DOHH2 (cell line): ENCODE measurements at regions not wholly inside any gene's neighbourhood (a gene's known extent, or its start where the extent isn't known, plus 50 kb on each side); places are given as distances from the start of the nearest gene placed in this dataset.

Experiments used
- H3F3A ChIP-seq: fragments of 200-600 bp; sonication (generic), shearing (Covaris generic); 2 replicates; pipeline ENCODE4 v1.6.0; 2016; ENCODE audit warnings: antibody characterized with exemption, mild to moderate bottlenecking; ENCODE audit not compliant: control insufficient read depth, insufficient read depth
- H3K27ac ChIP-seq: fragments of 200-600 bp; sonication (generic); 2 replicates; pipeline ENCODE4 v1.5.1; 2014; ENCODE audit warnings: low read depth, mild to moderate bottlenecking, low read length, moderate library complexity
- H3K27me3 ChIP-seq: fragments of 200-600 bp; sonication (generic); 2 replicates; pipeline ENCODE4 v1.6.1; 2014; ENCODE audit warnings: mild to moderate bottlenecking, low read length, mixed read lengths; ENCODE audit not compliant: control insufficient read depth
- H3K36me3 ChIP-seq: fragments of 200-600 bp; sonication (generic); 2 replicates; pipeline ENCODE4 v1.6.1; 2014; ENCODE audit warnings: mild to moderate bottlenecking, low read length, moderate library complexity, mixed read lengths; ENCODE audit not compliant: control insufficient read depth
- H3K4me1 ChIP-seq: fragments of 200-600 bp; sonication (generic); 2 replicates; pipeline ENCODE4 v1.6.1; 2014; ENCODE audit warnings: mild to moderate bottlenecking, low read length, mixed read lengths; ENCODE audit not compliant: control insufficient read depth
- H3K4me2 ChIP-seq: fragments of 200-600 bp; sonication (generic); 2 replicates; pipeline ENCODE4 v1.6.0; 2014; ENCODE audit warnings: mild to moderate bottlenecking, low read length, moderate library complexity
- H3K4me3 ChIP-seq: fragments of 200-600 bp; sonication (generic); 2 replicates; pipeline ENCODE4 v1.5.1; 2014; ENCODE audit warnings: mild to moderate bottlenecking, low read length, mixed read lengths
- H3K79me2 ChIP-seq: fragments of 200-600 bp; sonication (generic); 2 replicates; pipeline ENCODE4 v1.6.1; 2014; ENCODE audit warnings: mild to moderate bottlenecking, low read length, mixed read lengths; ENCODE audit not compliant: control insufficient read depth
- H3K9me2 ChIP-seq: fragments of 200-600 bp; sonication (generic); replicated peaks from 2 replicates; pipeline ENCODE4 v1.6.1; 2014; ENCODE audit warnings: mild to moderate bottlenecking, low read length, mixed read lengths; ENCODE audit not compliant: control insufficient read depth
- H3K9me3 ChIP-seq: fragments of 200-600 bp; sonication (generic); 2 replicates; pipeline ENCODE4 v1.6.1; 2014; ENCODE audit warnings: antibody characterized with exemption, low read length, mixed read lengths; ENCODE audit not compliant: control insufficient read depth, insufficient read depth
- H4K20me1 ChIP-seq: fragments of 200-600 bp; sonication (generic); 2 replicates; pipeline ENCODE4 v1.6.0; 2014; ENCODE audit warnings: low read depth, mild to moderate bottlenecking, antibody characterized with exemption, low read length, moderate library complexity; ENCODE audit not compliant: control insufficient read depth, insufficient read depth
- EZH2phosphoT487 ChIP-seq: fragments of 200-600 bp; sonication (generic); IDR thresholded peaks from 2 replicates; pipeline ENCODE4 v1.6.1; 2017; ENCODE audit warnings: borderline replicate concordance, mild to moderate bottlenecking, antibody characterized with exemption, low read length, moderate library complexity, mixed read lengths
- TF ChIP-seq, protein P1 (sequence below): fragments of 200-600 bp; sonication (generic); IDR thresholded peaks from one replicate; pipeline ENCODE4 v1.5.1; 2014; ENCODE audit warnings: antibody characterized with exemption, mild to moderate bottlenecking, low read depth, low read length; ENCODE audit not compliant: poor library complexity, severe bottlenecking

DNA sequence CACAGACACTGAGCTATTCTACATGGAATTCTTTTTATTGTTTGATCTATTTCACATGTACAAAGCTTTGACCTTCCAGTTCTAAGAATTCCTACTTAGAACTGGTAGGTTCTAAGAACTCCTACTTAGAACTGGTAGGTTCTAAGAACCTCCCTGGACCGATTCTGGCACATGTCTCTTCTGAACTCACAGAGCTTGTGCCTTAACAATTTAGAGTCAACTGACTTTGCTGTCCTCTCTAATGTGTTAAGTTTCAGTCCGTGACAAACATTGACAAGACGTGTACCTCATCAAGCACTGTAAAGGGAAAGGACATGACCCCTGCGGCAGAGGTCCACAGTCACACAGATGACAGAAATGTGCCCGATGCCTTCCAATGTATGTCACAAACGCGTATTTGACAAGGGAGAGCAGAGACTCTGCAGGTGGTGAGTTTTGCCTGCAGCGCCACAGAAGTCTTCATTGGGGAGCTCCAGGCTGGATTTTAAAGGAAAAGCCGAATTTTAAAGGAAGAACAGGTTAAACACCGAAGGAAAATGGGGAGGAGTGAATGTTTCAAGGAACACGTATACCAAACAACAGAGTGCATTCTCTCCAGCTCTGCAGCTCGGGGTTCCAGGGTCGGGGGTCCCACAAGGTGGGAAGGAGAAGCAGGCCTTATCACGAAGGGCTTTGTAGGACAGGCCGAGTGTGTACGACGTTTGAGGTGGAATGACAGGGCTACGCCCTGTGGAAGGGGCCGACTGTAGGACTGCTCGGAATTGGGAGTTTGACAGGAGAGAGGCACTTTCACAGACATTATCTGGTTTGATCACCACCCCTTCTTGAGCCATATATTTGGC is 161.1 kb upstream of the KLF14 start:
- Histone ChIP-seq H3K79me2 (peaks cover 24% of the 10 kb centered on the region), H3K4me3 (no peak overlapping the region), H4K20me1 (peaks cover 8% of the 10 kb centered on the region; the same call in 1 of the 2 replicates), H3K4me1 (peaks cover 32% of the 10 kb centered on the region), H3K27me3 (no peaks in the 10 kb centered on the region), H3K4me2 (no peak overlapping the region), H3K9me3 (no peaks in the 10 kb centered on the region), H3K9me2 (no peaks in the 10 kb centered on the region), H3K27ac (no peak overlapping the region), H3K36me3 (peaks cover 52% of the 10 kb centered on the region), H3F3A (peaks cover 15% of the 10 kb centered on the region)
- TF ChIP-seq, protein P1, sequence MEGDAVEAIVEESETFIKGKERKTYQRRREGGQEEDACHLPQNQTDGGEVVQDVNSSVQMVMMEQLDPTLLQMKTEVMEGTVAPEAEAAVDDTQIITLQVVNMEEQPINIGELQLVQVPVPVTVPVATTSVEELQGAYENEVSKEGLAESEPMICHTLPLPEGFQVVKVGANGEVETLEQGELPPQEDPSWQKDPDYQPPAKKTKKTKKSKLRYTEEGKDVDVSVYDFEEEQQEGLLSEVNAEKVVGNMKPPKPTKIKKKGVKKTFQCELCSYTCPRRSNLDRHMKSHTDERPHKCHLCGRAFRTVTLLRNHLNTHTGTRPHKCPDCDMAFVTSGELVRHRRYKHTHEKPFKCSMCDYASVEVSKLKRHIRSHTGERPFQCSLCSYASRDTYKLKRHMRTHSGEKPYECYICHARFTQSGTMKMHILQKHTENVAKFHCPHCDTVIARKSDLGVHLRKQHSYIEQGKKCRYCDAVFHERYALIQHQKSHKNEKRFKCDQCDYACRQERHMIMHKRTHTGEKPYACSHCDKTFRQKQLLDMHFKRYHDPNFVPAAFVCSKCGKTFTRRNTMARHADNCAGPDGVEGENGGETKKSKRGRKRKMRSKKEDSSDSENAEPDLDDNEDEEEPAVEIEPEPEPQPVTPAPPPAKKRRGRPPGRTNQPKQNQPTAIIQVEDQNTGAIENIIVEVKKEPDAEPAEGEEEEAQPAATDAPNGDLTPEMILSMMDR, result no peak
- no peak for TF ChIP-seq EZH2phosphoT487

DNA sequence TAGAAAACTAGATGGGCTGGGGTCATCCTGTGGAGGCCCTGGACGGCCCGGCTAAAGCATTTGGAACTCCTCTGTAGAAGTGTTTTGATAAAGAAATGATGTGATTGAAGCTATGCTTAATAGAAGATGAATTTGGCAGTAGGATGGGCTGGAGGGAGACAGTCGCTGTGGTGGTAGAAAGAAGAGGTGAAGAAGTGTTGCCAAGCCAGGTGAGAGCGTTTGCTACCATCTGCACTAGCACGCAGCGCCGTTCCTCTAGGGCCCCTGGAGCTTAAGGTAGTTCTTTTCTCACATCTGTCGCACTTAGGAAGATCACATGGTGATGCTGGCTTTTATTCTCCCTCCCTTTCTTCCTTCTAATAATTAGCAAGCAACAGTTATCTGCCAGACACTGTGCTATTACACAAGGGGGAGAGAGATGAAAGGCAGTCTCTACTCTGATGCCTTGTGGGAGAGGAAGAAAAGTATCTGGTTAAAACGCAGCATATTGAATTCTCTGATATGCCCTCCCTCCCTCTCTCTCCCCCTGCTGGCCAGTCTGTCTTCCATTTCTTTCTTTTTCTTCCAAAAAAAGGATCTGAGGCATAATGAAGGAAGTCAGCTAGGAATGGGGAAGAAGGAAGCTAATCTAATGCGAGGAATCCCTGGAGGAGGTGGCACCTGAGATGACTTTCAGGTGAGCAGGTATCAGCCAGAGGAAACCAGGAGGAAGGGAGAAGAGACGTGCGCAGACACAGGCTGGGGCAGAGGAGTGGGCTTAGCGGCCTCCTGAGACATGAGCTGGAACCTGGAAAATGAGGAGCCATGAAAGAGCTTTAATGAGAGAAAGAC is 162.3 kb upstream of the KLF14 start:
- H3K4me3 ChIP-seq, result no peak overlapping the region
- no peak overlapping the region for H3K27ac ChIP-seq
- peaks cover 43% of the 10 kb centered on the region for H3K4me1 ChIP-seq
- H3F3A ChIP-seq, result peaks cover 20% of the 10 kb centered on the region
- H3K9me2 ChIP-seq, result no peaks in the 10 kb centered on the region
- peaks cover 44% of the 10 kb centered on the region for H3K36me3 ChIP-seq
- TF ChIP-seq, protein P1, result no peak
- TF ChIP-seq EZH2phosphoT487, result no peak
- H3K9me3 ChIP-seq, result no peaks in the 10 kb centered on the region
- peaks cover 24% of the 10 kb centered on the region for H3K79me2 ChIP-seq
- no peaks in the 10 kb centered on the region for H3K27me3 ChIP-seq
- no peak overlapping the region for H3K4me2 ChIP-seq
- peaks cover 8% of the 10 kb centered on the region; the same call in 1 of the 2 replicates for H4K20me1 ChIP-seq

DNA sequence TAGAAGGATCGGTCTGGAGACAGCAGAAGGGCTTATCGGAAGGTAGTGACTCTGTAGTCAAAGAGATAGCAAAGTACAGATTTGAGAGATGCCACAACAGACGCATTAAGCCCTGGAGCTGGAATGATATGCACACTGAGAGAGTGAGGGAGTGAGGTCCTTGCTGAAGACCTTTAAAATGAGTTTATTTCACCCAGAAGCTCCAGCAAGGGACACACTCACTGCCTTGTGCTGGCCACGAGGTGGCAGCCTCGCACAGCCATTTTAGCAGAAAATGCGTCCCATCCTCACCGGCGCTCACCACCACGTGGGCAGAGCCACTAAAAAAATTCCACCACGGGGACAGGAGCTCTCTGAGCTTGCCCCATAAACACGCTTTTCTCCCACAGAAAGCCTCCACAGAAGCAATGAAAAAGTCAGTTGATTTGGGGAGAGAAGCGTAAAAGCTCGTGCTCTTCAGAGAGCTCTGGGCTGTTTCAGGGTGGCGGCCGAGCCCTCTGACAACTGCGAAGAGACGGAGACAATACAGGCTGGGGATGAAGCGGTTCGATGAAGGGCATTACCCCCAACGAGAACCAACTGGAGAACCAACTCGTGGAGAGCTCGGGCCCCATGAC is 163.0 kb upstream of the KLF14 start:
- Histone ChIP-seq H3K36me3 (peaks cover 41% of the 10 kb centered on the region), H4K20me1 (peaks cover 8% of the 10 kb centered on the region; the same call in 1 of the 2 replicates)

More for the DNA sequence above, 163.0 kb upstream of the KLF14 start:
- Histone ChIP-seq H3K4me1 (peaks cover 50% of the 10 kb centered on the region), H3K9me3 (no peaks in the 10 kb centered on the region), H3K4me3 (no peak overlapping the region), H3K27ac (no peak overlapping the region), H3K9me2 (no peaks in the 10 kb centered on the region), H3F3A (peaks cover 20% of the 10 kb centered on the region), H3K79me2 (peaks cover 24% of the 10 kb centered on the region), H3K27me3 (no peaks in the 10 kb centered on the region), H3K4me2 (peak overlapping the region; percentile 24)
- TF ChIP-seq, protein P1, result peak; percentile 89
- TF ChIP-seq EZH2phosphoT487, result no peak
